ENCODE measurements at regions not wholly inside any gene's neighbourhood (a gene's known extent, or its start where the extent isn't known, plus 50 kb on each side); places are given as distances from the start of the nearest gene placed in this dataset.

- TF ChIP-seq, protein P1, sequence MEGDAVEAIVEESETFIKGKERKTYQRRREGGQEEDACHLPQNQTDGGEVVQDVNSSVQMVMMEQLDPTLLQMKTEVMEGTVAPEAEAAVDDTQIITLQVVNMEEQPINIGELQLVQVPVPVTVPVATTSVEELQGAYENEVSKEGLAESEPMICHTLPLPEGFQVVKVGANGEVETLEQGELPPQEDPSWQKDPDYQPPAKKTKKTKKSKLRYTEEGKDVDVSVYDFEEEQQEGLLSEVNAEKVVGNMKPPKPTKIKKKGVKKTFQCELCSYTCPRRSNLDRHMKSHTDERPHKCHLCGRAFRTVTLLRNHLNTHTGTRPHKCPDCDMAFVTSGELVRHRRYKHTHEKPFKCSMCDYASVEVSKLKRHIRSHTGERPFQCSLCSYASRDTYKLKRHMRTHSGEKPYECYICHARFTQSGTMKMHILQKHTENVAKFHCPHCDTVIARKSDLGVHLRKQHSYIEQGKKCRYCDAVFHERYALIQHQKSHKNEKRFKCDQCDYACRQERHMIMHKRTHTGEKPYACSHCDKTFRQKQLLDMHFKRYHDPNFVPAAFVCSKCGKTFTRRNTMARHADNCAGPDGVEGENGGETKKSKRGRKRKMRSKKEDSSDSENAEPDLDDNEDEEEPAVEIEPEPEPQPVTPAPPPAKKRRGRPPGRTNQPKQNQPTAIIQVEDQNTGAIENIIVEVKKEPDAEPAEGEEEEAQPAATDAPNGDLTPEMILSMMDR (conservative IDR thresholded peaks at IDR 0.05; ENCODE audit: low read depth in 2 of 2): no peak
- TF ChIP-seq REST (IDR thresholded peaks at IDR 0.05; ENCODE audit: unreplicated experiment) (no peak), POLR2AphosphoS5 (IDR thresholded peaks at IDR 0.05; ENCODE audit: low read depth) (no peak), CREB1 (CRISPR knock-in tag; IDR thresholded peaks at IDR 0.05; ENCODE audit: low read depth) (no peak), NANOG (IDR thresholded peaks at IDR 0.05; ENCODE audit: borderline replicate concordance) (no peak)
These were observed 110.6 kb upstream of the SLC35G4 start for GRCh38 chr18:11498821-11499220.
